MCF 10A (cell line): ENCODE measurements at regions not wholly inside any gene's neighbourhood (a gene's known extent, or its start where the extent isn't known, plus 50 kb on each side); places are given as distances from the start of the nearest gene placed in this dataset.

Experiments
- BruUV-seq: library from RNA; stranded (reverse); fragments of 400-500 nt; replicated peaks from 2 replicates; lab custom pipeline; 2021; lab: Mats Ljungman, UMichigan
- CTCF ChIA-PET: fragments of 300-600 bp; sonication (Branson Sonifier 250); formaldehyde crosslinking; extraction: SDS; loops from one replicate; lab custom pipeline; 2021; ENCODE audit warnings: antibody characterized with exemption, inconsistent platforms; lab: Yijun Ruan, JAX
- POLR2A ChIA-PET: fragments of 300-600, 350-650 bp; sonication (Branson Sonifier 250); formaldehyde crosslinking; extraction: SDS; loops from one replicate; lab custom pipeline; 2020; ENCODE audit warnings: antibody characterized with exemption, inconsistent platforms; lab: Yijun Ruan, JAX
- DNase-seq: peaks from one replicate; pipeline ENCODE4 v3.0.0-alpha.2; 2018; ENCODE audit not compliant: unreplicated experiment
- H3K27ac Mint-ChIP-seq: one replicate; pipeline ENCODE4 v1.8.0; 2022; ENCODE audit warnings: mild to moderate bottlenecking, low read depth, mixed read lengths; ENCODE audit not compliant: unreplicated experiment
- H3K27me3 Mint-ChIP-seq: one replicate; pipeline ENCODE4 v1.8.0; 2022; ENCODE audit warnings: mixed read lengths; ENCODE audit not compliant: insufficient read depth, unreplicated experiment
- H3K36me3 Mint-ChIP-seq: one replicate; pipeline ENCODE4 v1.8.0; 2022; ENCODE audit warnings: mild to moderate bottlenecking, moderate library complexity, mixed read lengths; ENCODE audit not compliant: insufficient read depth, unreplicated experiment
- H3K4me1 Mint-ChIP-seq: one replicate; pipeline ENCODE4 v1.8.0; 2022; ENCODE audit warnings: mixed read lengths; ENCODE audit not compliant: insufficient read depth, unreplicated experiment
- H3K4me3 Mint-ChIP-seq: one replicate; pipeline ENCODE4 v1.8.0; 2022; ENCODE audit warnings: mild to moderate bottlenecking, moderate library complexity, mixed read lengths; ENCODE audit not compliant: unreplicated experiment
- H3K9me3 Mint-ChIP-seq: one replicate; pipeline ENCODE4 v1.8.0; 2022; ENCODE audit warnings: mixed read lengths; ENCODE audit not compliant: unreplicated experiment
- intact Hi-C: fragments of 100-400 bp; cut with micrococcal nuclease; formaldehyde crosslinking; loops from 2 replicates; pipeline ENCODE4 v1.14.1; 2022
- TF ChIP-seq, protein P1 (sequence below): fragments of 200-600 bp; IDR thresholded peaks from one replicate; pipeline ENCODE4 v1.8.0; 2022; ENCODE audit warnings: antibody characterized with exemption, mild to moderate bottlenecking; ENCODE audit not compliant: unreplicated experiment

- no peaks in the 10 kb centered on the region for H3K9me3 Mint-ChIP-seq
- H3K4me1 Mint-ChIP-seq = no peaks in the 10 kb centered on the region
- peaks cover 43% of the 10 kb centered on the region for H3K27me3 Mint-ChIP-seq
- H3K4me3 Mint-ChIP-seq = no peak overlapping the region
- TF ChIP-seq, protein P1, sequence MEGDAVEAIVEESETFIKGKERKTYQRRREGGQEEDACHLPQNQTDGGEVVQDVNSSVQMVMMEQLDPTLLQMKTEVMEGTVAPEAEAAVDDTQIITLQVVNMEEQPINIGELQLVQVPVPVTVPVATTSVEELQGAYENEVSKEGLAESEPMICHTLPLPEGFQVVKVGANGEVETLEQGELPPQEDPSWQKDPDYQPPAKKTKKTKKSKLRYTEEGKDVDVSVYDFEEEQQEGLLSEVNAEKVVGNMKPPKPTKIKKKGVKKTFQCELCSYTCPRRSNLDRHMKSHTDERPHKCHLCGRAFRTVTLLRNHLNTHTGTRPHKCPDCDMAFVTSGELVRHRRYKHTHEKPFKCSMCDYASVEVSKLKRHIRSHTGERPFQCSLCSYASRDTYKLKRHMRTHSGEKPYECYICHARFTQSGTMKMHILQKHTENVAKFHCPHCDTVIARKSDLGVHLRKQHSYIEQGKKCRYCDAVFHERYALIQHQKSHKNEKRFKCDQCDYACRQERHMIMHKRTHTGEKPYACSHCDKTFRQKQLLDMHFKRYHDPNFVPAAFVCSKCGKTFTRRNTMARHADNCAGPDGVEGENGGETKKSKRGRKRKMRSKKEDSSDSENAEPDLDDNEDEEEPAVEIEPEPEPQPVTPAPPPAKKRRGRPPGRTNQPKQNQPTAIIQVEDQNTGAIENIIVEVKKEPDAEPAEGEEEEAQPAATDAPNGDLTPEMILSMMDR = no peak
- CTCF ChIA-PET = interaction anchor here (0.6 kb wide), 1 partner anchor 44 kb away, joined by 3 read pairs; no protein-coding TSS in a partner anchor
- intact Hi-C loops = no loop called here
- no peaks in the 10 kb centered on the region for H3K36me3 Mint-ChIP-seq
- no peak for DNase-seq
- no peak overlapping the region for H3K27ac Mint-ChIP-seq
- POLR2A ChIA-PET = no interaction called here
- no TSS peak for BruUV-seq
Observed at GRCh38 chr10:120077707-120078492, 185.4 kb downstream of the SEC23IP start.

- no TSS peak for BruUV-seq
Observed at GRCh38 chr10:120085096-120085796, 192.7 kb downstream of the SEC23IP start.

GRCh38 chr10:120086066-120086465 lies 193.5 kb downstream of the SEC23IP start:
- DNase-seq = no peak
- Mint-ChIP-seq H3K4me1 (no peaks in the 10 kb centered on the region), H3K36me3 (no peaks in the 10 kb centered on the region), H3K9me3 (no peaks in the 10 kb centered on the region), H3K27me3 (peaks cover 25% of the 10 kb centered on the region), H3K4me3 (no peak overlapping the region), H3K27ac (no peak overlapping the region)
- POLR2A ChIA-PET = interaction anchor here (0.7 kb wide), 1 partner anchor 22 kb away, joined by 3 read pairs; no protein-coding TSS in a partner anchor
- intact Hi-C loops = no loop called here
- no TSS peak for BruUV-seq
- CTCF ChIA-PET = interaction anchor here (0.6 kb wide), 1 partner anchor 513 kb away, joined by 3 read pairs; no protein-coding TSS in a partner anchor
- TF ChIP-seq, protein P1 = no peak

More at GRCh38 chr10:120085096-120085796, 192.7 kb downstream of the SEC23IP start:
- TF ChIP-seq, protein P1 = no peak
- intact Hi-C loops = no loop called here
- Mint-ChIP-seq H3K4me1 (no peaks in the 10 kb centered on the region), H3K4me3 (no peak overlapping the region), H3K9me3 (no peaks in the 10 kb centered on the region), H3K27me3 (peaks cover 19% of the 10 kb centered on the region), H3K27ac (no peak overlapping the region), H3K36me3 (no peaks in the 10 kb centered on the region)
- POLR2A ChIA-PET = no interaction called here
- CTCF ChIA-PET = no interaction called here
- DNase-seq = no peak

DNA sequence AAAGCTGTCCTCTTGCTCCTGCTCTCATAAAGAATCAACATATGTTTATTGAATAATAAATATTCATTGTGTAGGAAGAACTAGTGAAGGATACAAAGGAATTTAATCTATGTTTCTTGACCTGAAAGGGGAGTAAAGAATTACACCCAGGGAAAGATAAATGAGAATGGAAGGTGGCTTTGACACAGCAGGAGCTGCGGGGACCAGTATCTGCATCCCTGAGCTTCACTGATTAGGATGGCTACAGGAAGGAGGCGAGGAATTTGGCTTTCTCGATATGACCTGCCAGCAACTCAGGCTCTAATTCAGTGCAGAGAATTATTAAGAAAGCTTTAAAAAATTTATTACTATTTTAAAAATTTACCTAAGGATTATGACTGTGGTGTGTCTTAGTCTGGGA lies 194.6 kb downstream of the SEC23IP start:
- CTCF ChIA-PET = interaction anchor here (0.7 kb wide), 1 partner anchor 73 kb away, joined by 3 read pairs; no protein-coding TSS in a partner anchor
- intact Hi-C loops = no loop called here
- no peak overlapping the region for H3K27ac Mint-ChIP-seq

More for the DNA sequence above, 194.6 kb downstream of the SEC23IP start:
- TF ChIP-seq, protein P1 = no peak
- DNase-seq = no peak
- no peaks in the 10 kb centered on the region for H3K9me3 Mint-ChIP-seq
- no TSS peak for BruUV-seq
- no peaks in the 10 kb centered on the region for H3K36me3 Mint-ChIP-seq
- H3K4me1 Mint-ChIP-seq = no peaks in the 10 kb centered on the region
- POLR2A ChIA-PET = interaction anchor here (0.7 kb wide), 1 partner anchor 23 kb away, joined by 3 read pairs; no protein-coding TSS in a partner anchor
- H3K27me3 Mint-ChIP-seq = peaks cover 35% of the 10 kb centered on the region
- H3K4me3 Mint-ChIP-seq = no peak overlapping the region
